GM10266 (cell line): ENCODE measurements at regions not wholly inside any gene's neighbourhood (a gene's known extent, or its start where the extent isn't known, plus 50 kb on each side); places are given as distances from the start of the nearest gene placed in this dataset.

ENCODE experiments used
- DNase-seq: peaks from one replicate; pipeline ENCODE4 v3.0.0; 2012; ENCODE audit errors: extremely low spot score
- TF ChIP-seq, protein P1 (sequence below): IDR thresholded peaks from 2 replicates; pipeline ENCODE4 v1.5.1; 2012; ENCODE audit warnings: mild to moderate bottlenecking, low read depth; ENCODE audit not compliant: control insufficient read depth, insufficient read depth; ENCODE audit errors: missing control alignments

GRCh38 chr1:37288900-37289299, 185.5 kb upstream of the ZC3H12A start:
- TF ChIP-seq, protein P1, sequence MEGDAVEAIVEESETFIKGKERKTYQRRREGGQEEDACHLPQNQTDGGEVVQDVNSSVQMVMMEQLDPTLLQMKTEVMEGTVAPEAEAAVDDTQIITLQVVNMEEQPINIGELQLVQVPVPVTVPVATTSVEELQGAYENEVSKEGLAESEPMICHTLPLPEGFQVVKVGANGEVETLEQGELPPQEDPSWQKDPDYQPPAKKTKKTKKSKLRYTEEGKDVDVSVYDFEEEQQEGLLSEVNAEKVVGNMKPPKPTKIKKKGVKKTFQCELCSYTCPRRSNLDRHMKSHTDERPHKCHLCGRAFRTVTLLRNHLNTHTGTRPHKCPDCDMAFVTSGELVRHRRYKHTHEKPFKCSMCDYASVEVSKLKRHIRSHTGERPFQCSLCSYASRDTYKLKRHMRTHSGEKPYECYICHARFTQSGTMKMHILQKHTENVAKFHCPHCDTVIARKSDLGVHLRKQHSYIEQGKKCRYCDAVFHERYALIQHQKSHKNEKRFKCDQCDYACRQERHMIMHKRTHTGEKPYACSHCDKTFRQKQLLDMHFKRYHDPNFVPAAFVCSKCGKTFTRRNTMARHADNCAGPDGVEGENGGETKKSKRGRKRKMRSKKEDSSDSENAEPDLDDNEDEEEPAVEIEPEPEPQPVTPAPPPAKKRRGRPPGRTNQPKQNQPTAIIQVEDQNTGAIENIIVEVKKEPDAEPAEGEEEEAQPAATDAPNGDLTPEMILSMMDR: no peak
- DNase-seq: peak; percentile 86

GRCh38 chr1:37290718-37291117, 183.7 kb upstream of the ZC3H12A start:
- DNase-seq: no peak
- TF ChIP-seq, protein P1: no peak

- TF ChIP-seq, protein P1: no peak
- DNase-seq: no peak
These were observed 181.6 kb upstream of the ZC3H12A start for GRCh38 chr1:37292789-37293188.

DNA sequence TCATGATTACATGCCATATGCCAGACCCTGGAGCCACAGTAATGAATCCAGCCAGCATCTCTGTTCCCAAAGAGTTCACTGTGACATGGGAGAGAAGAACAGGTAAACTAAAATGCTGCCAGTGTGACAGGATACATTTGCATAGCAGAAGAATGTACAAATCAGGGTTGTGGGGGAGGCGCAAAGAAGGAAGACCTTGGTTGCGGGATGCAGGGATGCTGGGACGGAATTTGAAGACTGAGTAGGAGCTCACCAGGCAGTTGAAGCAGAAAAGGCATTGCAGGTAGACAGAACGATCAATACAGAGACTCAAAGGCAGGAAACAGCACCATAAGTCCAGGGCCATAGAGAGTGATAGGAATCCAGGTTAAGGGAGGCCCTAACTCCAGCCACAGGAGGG, 180.3 kb upstream of the ZC3H12A start:
- no peak for DNase-seq
- TF ChIP-seq, protein P1: no peak

GRCh38 chr1:37294529-37294928, 179.9 kb upstream of the ZC3H12A start:
- TF ChIP-seq, protein P1: no peak
- DNase-seq: no peak

DNA sequence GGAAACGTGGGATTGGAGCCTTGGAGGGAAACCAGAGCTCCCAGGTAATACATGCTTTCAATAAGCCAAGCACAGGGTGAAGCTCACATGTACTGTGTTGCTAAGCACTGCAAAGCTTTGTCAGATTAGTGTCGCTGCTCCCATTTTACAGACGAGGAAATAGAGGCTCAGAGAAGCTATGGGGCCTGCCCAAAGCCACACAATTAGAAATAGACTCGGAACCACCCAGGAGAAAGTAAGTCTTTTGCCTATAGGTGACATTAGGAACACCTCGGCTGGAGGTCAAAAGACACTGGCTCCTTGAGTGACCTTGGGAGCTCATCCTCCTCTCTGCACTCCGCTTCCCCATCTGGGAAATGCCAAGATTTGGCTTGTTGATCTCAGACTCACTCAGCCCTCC, 175.6 kb upstream of the ZC3H12A start:
- no peak for DNase-seq
- TF ChIP-seq, protein P1: no peak

DNA sequence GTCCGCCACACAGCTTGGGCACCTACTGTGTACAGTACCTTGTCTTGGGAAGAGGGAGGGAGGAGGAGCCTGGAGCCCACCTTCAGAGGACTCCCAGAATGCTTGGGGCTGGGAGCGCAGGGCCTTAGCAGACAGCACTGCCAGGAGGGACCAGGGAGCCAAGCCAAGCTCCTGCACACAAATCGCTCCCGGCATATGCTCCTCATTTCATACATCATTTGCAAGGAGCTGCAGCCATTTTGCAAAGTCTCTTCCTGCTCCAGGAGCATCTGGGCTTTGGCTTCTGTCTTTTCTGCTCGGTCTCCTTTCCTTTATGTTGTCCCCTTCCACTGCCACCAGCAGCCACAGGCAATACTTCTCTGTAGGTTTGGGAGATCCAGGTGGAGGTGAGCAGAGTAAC, 175.2 kb upstream of the ZC3H12A start:
- no peak for DNase-seq
- TF ChIP-seq, protein P1: no peak
